22Rv1 (cell line): ENCODE measurements at regions not wholly inside any gene's neighbourhood (a gene's known extent, or its start where the extent isn't known, plus 50 kb on each side); places are given as distances from the start of the nearest gene placed in this dataset.

Source experiments
- ZFX ChIP-seq: fragments of 450-650 bp; IDR thresholded peaks from 2 replicates; pipeline ENCODE4 v1.6.1; 2017; ENCODE audit warnings: antibody characterized with exemption, borderline replicate concordance
- TF ChIP-seq, protein P1 (sequence below): fragments of 450-650 bp; IDR thresholded peaks from 2 replicates; pipeline ENCODE4 v1.5.1; 2017; ENCODE audit warnings: mild to moderate bottlenecking

DNA sequence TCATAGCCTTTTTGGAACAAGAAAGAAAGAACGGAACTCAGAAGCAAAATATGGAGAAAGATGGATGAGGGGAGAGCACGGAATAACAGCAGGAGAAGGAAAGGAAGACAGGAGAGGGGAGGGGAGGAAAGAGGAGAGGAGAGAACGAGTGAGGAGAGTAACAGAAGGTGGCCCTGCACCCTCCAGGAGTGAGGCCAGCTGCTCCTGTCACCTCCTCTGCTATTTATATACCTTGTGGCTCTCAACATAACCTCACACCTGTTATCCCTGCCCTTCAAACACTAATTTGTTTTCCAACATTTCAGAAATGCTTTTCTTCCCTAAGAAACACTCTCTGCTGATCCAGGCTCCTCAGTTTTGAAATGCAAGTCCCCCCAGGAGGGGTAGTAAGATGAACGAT is 53.4 kb upstream of the ATP2B2 start:
- TF ChIP-seq, protein P1, sequence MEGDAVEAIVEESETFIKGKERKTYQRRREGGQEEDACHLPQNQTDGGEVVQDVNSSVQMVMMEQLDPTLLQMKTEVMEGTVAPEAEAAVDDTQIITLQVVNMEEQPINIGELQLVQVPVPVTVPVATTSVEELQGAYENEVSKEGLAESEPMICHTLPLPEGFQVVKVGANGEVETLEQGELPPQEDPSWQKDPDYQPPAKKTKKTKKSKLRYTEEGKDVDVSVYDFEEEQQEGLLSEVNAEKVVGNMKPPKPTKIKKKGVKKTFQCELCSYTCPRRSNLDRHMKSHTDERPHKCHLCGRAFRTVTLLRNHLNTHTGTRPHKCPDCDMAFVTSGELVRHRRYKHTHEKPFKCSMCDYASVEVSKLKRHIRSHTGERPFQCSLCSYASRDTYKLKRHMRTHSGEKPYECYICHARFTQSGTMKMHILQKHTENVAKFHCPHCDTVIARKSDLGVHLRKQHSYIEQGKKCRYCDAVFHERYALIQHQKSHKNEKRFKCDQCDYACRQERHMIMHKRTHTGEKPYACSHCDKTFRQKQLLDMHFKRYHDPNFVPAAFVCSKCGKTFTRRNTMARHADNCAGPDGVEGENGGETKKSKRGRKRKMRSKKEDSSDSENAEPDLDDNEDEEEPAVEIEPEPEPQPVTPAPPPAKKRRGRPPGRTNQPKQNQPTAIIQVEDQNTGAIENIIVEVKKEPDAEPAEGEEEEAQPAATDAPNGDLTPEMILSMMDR: no peak
- TF ChIP-seq ZFX: no peak
